Skin of body (tissue), 1 donor: ENCODE measurements at regions not wholly inside any gene's neighbourhood (a gene's known extent, or its start where the extent isn't known, plus 50 kb on each side); places are given as distances from the start of the nearest gene placed in this dataset.
"Not testable (repeated sequence)": the region's sequence is repeated elsewhere in the genome, so short reads cannot be mapped to it uniquely, and the experiment has no call there.

Experiments
- DNase-seq: peaks from one replicate; lab custom pipeline; 2025; lab: John Stamatoyannopoulos, UW

DNA sequence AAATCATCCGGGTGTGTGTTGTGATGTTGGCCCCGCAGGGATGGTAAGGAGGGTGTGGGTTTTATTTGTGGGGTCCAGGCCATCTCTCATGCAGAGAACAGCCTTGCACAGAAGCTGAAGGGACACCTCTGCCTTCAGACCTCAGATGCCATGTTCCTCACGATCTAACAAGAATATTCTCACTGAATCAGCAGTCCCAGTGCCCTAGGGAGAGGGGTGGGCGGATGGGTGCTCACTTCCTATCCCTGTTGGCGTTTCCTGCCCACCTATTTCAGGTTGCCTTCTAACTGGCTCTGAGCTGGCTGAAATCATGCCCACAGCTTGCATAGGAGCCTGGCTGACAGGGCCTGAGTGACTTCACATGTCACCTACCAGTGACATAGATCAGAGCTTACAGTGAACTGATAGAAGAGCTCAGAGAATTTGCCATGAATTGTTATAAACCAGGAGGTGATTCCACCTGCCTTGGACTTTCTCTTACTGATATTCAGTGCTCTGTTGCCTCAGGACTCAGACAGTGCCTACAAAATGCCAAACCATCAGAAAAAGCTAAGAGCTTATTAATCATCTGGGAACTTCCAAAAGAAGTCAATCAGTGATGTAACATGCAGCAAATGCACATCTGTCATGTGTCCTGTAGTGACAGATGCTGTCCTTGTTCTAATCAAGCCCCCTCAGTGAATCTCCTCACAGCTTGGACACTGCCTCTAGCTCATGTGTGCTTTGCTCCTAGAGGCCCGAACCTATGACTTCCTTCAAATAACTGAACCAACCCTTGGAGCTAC is 186.8 kb upstream of the ADRA1D start:
- no peak for DNase-seq

GRCh38 chr20:4435225-4435624 is 186.1 kb upstream of the ADRA1D start:
- DNase-seq, result peak; percentile 88

DNA sequence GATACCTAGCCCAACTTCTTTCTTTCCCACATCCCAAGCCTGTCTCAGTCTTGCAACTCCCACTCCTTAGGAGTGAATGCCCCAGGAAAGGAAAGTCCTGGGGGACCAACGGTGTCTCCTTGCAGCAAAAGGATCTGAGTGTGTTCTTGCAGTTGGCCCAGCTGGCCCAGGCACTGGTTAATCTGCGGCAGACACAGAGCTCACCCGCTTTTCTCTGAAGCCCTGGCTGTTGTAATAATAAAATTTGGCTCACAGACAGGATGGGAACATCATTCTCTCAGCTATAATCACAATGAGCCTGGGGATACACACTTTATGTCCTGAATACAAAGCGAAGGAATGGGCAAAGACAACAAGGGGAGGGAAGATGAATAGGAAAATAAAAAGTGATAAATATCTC is 185.6 kb upstream of the ADRA1D start:
- DNase-seq, result peak; percentile 37

DNA sequence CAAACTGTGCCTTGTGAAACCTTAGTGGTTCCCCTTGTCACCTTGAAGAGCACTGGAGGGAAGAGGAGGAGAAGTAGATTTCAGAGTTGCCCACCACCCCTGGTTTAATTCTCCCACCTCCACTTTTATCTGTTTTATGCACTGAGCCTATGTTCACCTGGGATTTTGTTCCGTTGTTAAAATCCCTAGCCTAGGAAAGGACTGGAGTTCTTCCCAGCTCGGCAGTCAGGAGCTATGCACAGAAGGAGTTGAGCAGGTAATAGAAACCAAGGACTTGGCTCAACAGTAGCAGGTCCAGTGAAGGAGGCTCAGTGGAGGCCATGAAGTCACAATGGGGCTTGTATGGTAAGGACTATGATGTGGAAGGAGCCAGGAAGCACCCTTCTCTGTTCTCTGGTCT is 182.4 kb upstream of the ADRA1D start:
- DNase-seq, result no peak

GRCh38 chr20:4430826-4431225 is 181.7 kb upstream of the ADRA1D start:
- not testable (repeated sequence) for DNase-seq

DNA sequence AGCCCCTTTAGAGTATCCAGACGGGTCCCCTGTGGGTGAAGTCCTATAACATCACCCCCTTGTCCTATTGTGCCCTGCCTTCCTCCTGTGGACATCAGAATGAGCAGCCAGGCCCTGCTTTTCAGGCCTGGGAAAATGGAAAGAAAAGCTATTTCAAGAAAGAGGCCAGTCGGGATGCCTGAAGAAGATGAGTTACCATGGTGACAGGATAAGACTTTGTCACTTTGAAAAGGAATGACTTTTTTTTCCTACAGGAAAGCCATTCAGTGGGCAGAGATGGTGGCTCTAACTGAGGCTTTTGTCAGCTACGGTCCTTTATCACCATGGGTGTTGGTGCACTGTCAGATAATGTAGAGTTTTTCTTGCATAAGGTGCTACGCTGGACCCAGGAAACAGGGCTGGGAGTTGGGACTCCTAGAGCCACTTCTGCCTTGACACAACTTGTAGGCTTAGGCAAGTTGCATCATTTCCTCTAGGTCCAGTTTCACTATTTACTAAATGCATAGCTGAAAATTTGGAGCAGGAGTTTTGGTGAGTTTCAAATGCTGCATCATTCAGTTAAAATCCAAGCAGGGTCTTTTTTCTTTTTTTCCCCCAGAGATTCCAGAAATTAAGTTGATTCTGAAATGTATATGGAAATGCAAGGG is 179.0 kb upstream of the ADRA1D start:
- DNase-seq, result no peak

- DNase-seq, result no peak
Observed at GRCh38 chr20:4418141-4418540, 169.1 kb upstream of the ADRA1D start.

DNA sequence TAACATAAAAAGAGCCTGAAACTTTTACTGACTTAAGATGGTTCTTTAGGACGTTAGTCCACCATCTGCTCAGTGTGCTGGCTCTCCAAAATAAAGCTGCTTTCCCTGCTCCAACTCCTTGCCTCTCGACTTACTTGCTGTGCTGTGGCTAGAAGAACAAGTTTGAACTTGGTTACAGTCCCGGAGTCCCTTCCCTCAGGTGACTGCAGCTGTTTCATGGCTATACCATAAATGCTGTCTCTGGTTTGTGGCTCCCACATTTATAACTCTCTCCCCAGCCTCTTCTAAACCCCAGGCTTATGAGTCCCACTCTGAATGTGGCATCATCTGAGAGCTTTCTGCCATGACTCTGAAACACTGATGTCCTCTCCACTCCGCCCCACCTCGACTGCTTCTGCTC is 166.2 kb upstream of the ADRA1D start:
- no peak for DNase-seq

DNA sequence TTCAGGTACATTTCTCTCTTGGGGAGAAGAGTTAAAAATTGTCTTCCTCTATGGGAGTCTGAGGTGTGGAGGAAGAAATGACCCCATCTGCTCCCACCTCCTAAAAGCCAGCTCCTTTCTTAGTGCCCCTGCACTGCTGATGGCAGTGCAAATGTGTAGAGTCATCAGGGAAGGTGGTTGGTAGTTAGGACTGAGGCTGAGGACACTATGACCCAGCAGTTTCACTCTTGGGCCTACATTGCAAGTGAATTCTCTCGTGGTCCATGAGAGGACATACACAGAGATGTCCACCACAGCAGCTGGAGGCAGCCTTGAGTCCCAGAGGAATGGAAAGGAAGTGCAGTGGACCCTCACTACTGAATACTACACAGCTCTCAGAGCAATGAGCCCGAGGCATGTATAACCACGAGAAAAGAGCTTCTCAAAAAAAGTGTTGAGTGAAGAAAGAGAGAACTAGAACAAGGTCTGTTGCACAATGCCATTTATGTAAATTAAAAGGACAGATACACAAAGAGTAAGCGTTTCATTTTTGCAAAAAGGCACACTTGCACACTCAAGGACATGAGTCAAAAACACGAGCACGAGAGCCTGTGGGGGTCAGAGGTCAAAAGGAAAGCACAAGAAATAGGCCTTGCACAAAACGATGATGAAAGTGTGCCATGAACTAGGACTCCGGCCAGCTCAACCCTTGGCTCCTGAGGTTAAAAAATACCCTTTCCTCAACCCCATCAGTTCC is 164.4 kb upstream of the ADRA1D start:
- no peak for DNase-seq

DNA sequence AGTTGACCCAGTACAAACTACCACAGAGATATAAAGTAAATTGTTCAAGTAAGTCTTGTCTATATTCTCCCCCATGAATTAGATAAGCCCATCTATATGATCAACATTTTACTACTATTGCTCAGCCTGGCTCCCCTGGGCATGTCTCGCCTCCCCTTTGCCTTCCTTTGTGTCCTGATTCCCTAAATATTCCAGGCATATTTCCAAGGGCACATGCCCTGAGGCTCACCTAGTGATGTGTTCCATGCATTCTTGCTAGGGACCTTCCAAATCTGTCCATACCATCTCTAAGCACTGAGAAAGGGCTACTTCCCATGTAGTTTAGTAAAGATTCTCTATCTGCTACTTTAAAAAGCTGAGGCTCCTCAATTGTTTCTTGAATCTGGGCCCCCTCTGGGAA is 163.1 kb upstream of the ADRA1D start:
- DNase-seq, result no peak

DNA sequence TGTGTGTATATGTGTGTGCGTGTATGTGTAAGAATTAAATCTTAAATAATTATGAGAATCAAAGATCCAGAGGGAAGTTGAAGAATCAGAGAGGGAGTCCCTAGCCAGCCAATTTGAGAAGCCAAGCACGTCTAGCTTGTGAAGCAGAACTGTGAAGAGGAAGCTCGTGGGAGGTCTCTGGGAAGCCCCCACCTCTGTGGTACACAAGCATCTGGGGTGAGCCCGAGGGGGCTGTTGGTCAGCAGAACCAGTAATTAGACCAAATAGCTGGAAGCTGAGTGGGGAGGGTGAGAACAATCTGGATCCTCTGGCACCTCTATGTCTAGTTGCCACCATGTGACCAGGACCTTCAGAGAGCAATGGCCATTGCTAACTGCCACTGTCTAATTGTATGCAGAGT is 162.7 kb upstream of the ADRA1D start:
- no peak for DNase-seq

DNA sequence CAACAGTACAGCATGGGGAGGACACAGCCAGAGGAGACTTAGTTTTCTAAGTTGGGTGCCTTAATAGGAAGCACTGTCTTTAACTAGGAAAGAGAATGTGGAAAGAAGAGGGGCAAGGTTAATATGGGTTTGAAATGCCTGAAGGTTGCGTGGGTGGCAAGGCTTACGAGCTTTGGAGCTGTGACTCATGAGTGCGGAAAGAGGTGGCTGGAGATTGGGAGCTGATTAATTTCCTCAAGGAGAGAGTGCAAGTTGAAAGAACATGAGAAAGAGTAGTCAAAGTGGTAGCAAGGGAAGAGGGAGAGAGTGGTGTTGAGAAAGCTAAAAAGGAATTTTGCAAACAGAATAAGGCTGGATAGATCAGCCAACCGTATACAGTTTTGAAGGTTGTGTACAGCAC is 157.5 kb upstream of the ADRA1D start:
- no peak for DNase-seq

- DNase-seq, result no peak
Observed at GRCh38 chr20:4401601-4402000, 152.5 kb upstream of the ADRA1D start.

GRCh38 chr20:4384961-4385360 is 135.9 kb upstream of the ADRA1D start:
- DNase-seq, result no peak

DNA sequence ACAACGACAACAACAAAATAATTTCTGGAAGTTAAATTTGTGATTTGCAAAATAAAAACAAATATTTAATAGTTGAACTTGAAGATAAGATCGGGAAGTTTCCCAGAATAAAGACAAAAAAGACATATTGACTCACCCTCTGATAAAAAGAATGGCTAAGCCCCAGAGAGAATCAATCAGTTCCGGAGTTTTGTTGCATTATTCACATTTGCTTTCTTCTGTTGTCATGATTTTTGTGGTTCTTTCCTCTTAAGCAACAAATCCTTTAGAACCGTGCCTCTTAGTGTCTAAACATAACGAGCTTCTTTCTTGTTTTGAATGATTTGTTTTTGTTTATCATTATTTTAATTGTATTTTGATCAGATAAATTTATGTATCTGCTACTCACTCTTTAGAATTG is 134.9 kb upstream of the ADRA1D start:
- DNase-seq, result no peak

DNA sequence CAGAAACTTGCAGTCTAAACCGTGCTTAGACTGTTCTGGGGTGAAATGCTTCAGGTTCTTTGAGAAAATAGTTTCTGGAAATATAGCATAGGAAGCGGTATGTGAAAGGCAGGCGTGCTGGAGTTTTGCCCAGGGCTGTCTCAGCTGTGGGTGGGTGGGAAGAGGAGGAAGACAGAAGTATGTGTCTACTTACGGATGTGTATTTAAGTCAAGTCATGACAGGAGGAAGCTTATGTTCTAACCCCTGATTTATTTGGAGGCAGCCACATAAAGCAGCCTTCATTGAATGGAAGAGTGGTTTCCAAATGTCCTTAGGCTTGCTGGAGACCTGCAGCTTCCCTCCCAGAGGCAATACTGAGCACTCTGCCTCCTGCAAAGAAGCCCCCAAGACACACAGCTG is 126.8 kb upstream of the ADRA1D start:
- peak; percentile 51 for DNase-seq

- DNase-seq, result no peak
Observed at GRCh38 chr20:4373454-4373853, 124.4 kb upstream of the ADRA1D start.

- no peak for DNase-seq
Observed at GRCh38 chr20:4371623-4372251, 122.7 kb upstream of the ADRA1D start.

GRCh38 chr20:4370851-4371250 is 121.8 kb upstream of the ADRA1D start:
- DNase-seq, result no peak

GRCh38 chr20:4369798-4370124 is 120.7 kb upstream of the ADRA1D start:
- DNase-seq, result no peak

DNA sequence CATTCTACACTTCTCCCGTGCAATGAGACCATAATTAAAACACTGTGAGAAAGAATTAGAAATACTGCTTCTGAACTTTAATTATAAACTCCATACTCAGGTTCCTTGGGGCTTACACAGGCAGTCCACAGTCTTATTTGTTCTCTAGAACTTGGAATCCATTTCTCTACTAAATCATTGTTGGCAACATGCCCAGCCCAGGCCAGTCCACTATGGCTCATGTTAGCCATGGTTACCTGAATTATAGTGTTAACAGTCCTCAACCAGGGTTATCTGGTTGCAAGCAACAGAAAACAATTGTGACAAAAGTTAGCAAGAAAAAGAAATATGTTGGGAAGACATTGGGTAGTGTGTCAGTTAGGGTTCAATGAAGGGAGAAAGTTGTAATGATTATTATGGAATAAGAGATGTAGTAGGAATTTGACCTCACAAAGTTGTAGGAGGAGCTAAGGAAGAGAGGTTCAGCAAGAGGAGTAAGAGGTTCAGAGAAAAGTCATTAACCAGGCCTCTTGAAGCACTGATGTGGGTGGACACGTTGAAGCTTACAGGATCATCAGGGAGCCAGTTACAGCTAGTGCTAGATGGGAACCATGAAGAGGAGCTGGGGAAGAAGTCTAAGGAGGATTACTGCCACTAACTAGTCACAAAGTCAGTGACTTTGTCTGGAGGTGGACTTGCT is 120.2 kb upstream of the ADRA1D start:
- DNase-seq, result no peak

GRCh38 chr20:4366076-4366475 is 117.0 kb upstream of the ADRA1D start:
- no peak for DNase-seq
